ENCODE measurements at regions not wholly inside any gene's neighbourhood (a gene's known extent, or its start where the extent isn't known, plus 50 kb on each side); places are given as distances from the start of the nearest gene placed in this dataset.

DNA sequence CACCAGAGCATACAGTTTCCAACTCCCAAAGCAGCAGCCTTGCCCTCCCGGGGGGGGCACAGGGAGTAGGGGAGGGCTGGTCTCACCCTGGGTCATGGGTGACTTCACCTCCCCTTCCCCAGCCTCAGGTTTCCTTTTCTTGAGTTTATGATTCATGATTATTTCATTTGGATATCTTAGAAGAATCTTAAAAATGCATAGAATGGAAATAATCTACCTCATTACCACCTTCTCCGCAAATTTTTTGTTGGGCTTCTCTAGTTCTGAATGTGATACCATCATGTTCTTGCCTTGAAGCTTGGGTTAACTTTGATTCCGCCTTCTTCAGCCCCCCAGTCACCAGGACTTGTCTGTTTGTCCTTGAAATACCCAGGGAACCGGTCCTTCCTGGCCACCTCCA is 148.8 kb upstream of the ROPN1 start:
- TF ChIP-seq, protein P1, sequence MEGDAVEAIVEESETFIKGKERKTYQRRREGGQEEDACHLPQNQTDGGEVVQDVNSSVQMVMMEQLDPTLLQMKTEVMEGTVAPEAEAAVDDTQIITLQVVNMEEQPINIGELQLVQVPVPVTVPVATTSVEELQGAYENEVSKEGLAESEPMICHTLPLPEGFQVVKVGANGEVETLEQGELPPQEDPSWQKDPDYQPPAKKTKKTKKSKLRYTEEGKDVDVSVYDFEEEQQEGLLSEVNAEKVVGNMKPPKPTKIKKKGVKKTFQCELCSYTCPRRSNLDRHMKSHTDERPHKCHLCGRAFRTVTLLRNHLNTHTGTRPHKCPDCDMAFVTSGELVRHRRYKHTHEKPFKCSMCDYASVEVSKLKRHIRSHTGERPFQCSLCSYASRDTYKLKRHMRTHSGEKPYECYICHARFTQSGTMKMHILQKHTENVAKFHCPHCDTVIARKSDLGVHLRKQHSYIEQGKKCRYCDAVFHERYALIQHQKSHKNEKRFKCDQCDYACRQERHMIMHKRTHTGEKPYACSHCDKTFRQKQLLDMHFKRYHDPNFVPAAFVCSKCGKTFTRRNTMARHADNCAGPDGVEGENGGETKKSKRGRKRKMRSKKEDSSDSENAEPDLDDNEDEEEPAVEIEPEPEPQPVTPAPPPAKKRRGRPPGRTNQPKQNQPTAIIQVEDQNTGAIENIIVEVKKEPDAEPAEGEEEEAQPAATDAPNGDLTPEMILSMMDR (conservative IDR thresholded peaks at IDR 0.05; ENCODE audit: low read length): no peak
- TF ChIP-seq EZH2phosphoT487 (IDR thresholded peaks at IDR 0.05; ENCODE audit: borderline replicate concordance): no peak

Measured in Loucy (cell line).